ENCODE measurements at regions not wholly inside any gene's neighbourhood (a gene's known extent, or its start where the extent isn't known, plus 50 kb on each side); places are given as distances from the start of the nearest gene placed in this dataset.

- TF ChIP-seq EZH2 (IDR thresholded peaks at IDR 0.05; ENCODE audit: low read length, missing control alignments) = no peak
- TF ChIP-seq, protein P1, sequence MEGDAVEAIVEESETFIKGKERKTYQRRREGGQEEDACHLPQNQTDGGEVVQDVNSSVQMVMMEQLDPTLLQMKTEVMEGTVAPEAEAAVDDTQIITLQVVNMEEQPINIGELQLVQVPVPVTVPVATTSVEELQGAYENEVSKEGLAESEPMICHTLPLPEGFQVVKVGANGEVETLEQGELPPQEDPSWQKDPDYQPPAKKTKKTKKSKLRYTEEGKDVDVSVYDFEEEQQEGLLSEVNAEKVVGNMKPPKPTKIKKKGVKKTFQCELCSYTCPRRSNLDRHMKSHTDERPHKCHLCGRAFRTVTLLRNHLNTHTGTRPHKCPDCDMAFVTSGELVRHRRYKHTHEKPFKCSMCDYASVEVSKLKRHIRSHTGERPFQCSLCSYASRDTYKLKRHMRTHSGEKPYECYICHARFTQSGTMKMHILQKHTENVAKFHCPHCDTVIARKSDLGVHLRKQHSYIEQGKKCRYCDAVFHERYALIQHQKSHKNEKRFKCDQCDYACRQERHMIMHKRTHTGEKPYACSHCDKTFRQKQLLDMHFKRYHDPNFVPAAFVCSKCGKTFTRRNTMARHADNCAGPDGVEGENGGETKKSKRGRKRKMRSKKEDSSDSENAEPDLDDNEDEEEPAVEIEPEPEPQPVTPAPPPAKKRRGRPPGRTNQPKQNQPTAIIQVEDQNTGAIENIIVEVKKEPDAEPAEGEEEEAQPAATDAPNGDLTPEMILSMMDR (conservative IDR thresholded peaks at IDR 0.05 in 1 of 2, IDR thresholded peaks at IDR 0.05 in 1 of 2; ENCODE audit: low read depth in 1 of 2, low read length in 2 of 2) = no peak
- H3K79me2 ChIP-seq (ENCODE audit: control insufficient read depth, insufficient read depth, low read length) = no peaks in the 10 kb centered on the region
- no peak overlapping the region for H3K27ac ChIP-seq (ENCODE audit: insufficient read depth, low read length)
- H2AFZ ChIP-seq (ENCODE audit: low read length) = no peak overlapping the region
- no peaks in the 10 kb centered on the region for H4K20me1 ChIP-seq (ENCODE audit: control insufficient read depth, extremely low read depth, insufficient read depth, low read length)
- H3K9ac ChIP-seq (ENCODE audit: insufficient read depth, low read length) = no peak overlapping the region
- no peaks in the 10 kb centered on the region for H3K27me3 ChIP-seq (ENCODE audit: control insufficient read depth, insufficient read depth, low read length)
- H3K4me2 ChIP-seq (ENCODE audit: extremely low read depth, insufficient read depth, low read length) = no peak overlapping the region
- no peaks in the 10 kb centered on the region for H3K4me1 ChIP-seq (ENCODE audit: control insufficient read depth, extremely low read depth, insufficient read depth, low read length)
- H3K36me3 ChIP-seq (ENCODE audit: control insufficient read depth, insufficient read depth, low read length) = no peaks in the 10 kb centered on the region
- no peak overlapping the region for H3K4me3 ChIP-seq (replicated peaks in 1 of 4; ENCODE audit: control extremely low read depth in 1 of 4, insufficient read depth in 1 of 4, low read depth in 3 of 4, low read length in 4 of 4)
- no peak for DNase-seq (ENCODE audit: low read depth in 2 of 2)
- no peaks in the 10 kb centered on the region for H3K9me3 ChIP-seq (ENCODE audit: control insufficient read depth, insufficient read depth, low read depth, low read length)
Observed at GRCh38 chr2:105609746-105610402, 134.8 kb upstream of the NCK2 start.

DNA sequence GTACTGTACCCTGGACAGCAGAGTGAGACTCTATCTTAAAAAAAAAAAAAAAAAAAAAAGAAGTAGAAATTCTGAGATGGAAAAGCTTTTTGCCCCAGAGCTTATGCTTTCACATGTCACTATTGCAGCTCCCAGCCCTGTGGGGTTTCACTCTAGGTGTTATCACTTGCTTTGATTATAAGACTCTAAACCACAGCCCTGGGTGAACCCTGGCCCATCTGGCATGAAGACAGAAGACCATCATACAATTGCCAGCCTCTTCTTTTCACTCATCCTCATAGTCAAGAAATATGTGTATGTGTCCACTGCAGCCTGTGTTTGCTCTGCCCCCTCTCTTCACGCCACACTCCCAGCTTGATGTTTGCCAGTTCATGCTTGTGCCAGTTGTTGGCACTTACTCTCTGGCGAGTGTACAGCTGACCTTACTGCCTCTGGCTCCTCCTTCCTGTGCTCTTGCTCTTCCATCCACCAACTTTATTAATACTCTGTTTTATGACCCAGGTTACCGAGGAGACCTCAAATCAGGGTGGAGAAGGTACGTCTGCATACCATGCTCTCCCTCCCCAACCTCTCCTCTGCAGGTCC lies 136.7 kb upstream of the NCK2 start:
- no peaks in the 10 kb centered on the region for H3K79me2 ChIP-seq (ENCODE audit: control insufficient read depth, insufficient read depth, low read length)
- no peaks in the 10 kb centered on the region for H3K9me3 ChIP-seq (ENCODE audit: control insufficient read depth, insufficient read depth, low read depth, low read length)
- no peak overlapping the region for H3K9ac ChIP-seq (ENCODE audit: insufficient read depth, low read length)
- H4K20me1 ChIP-seq (ENCODE audit: control insufficient read depth, extremely low read depth, insufficient read depth, low read length) = no peaks in the 10 kb centered on the region
- TF ChIP-seq, protein P1 (conservative IDR thresholded peaks at IDR 0.05 in 1 of 2, IDR thresholded peaks at IDR 0.05 in 1 of 2; ENCODE audit: low read depth in 1 of 2, low read length in 2 of 2) = no peak
- TF ChIP-seq EZH2 (IDR thresholded peaks at IDR 0.05; ENCODE audit: low read length, missing control alignments) = no peak
- no peak overlapping the region for H3K27ac ChIP-seq (ENCODE audit: insufficient read depth, low read length)
- H3K27me3 ChIP-seq (ENCODE audit: control insufficient read depth, insufficient read depth, low read length) = no peaks in the 10 kb centered on the region
- H3K4me1 ChIP-seq (ENCODE audit: control insufficient read depth, extremely low read depth, insufficient read depth, low read length) = no peaks in the 10 kb centered on the region
- DNase-seq (ENCODE audit: low read depth in 2 of 2) = no peak
- H2AFZ ChIP-seq (ENCODE audit: low read length) = no peak overlapping the region
- no peaks in the 10 kb centered on the region for H3K36me3 ChIP-seq (ENCODE audit: control insufficient read depth, insufficient read depth, low read length)
- H3K4me3 ChIP-seq (replicated peaks in 1 of 4; ENCODE audit: control extremely low read depth in 1 of 4, insufficient read depth in 1 of 4, low read depth in 3 of 4, low read length in 4 of 4) = no peak overlapping the region
- H3K4me2 ChIP-seq (ENCODE audit: extremely low read depth, insufficient read depth, low read length) = no peak overlapping the region

DNA sequence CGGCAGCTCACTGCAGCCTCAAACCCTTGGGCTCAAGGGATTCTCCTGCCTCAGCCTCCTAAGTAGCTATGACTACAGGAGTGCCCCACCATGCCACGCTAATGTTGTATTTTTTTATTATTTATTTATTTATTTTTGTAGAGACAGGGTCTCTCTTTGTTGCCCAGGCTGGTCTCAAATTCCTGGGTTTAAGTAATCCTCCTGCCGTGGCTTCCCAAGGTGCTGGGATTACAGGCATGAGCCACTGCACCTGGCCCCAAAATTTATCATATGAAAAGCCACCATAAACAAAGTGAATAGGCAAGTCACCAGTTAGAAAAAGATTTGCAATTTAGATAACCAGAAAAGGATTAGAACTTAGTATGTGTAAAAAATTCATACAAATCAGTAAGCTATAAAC lies 138.6 kb upstream of the NCK2 start:
- H2AFZ ChIP-seq (ENCODE audit: low read length) = no peak overlapping the region
- no peak for TF ChIP-seq EZH2 (IDR thresholded peaks at IDR 0.05; ENCODE audit: low read length, missing control alignments)
- TF ChIP-seq, protein P1 (conservative IDR thresholded peaks at IDR 0.05 in 1 of 2, IDR thresholded peaks at IDR 0.05 in 1 of 2; ENCODE audit: low read depth in 1 of 2, low read length in 2 of 2) = no peak
- H3K27ac ChIP-seq (ENCODE audit: insufficient read depth, low read length) = no peak overlapping the region

More for the DNA sequence above, 138.6 kb upstream of the NCK2 start:
- no peak overlapping the region for H3K4me2 ChIP-seq (ENCODE audit: extremely low read depth, insufficient read depth, low read length)
- no peaks in the 10 kb centered on the region for H3K36me3 ChIP-seq (ENCODE audit: control insufficient read depth, insufficient read depth, low read length)
- no peak overlapping the region for H3K4me3 ChIP-seq (replicated peaks in 1 of 4; ENCODE audit: control extremely low read depth in 1 of 4, insufficient read depth in 1 of 4, low read depth in 3 of 4, low read length in 4 of 4)
- H3K9ac ChIP-seq (ENCODE audit: insufficient read depth, low read length) = no peak overlapping the region
- no peaks in the 10 kb centered on the region for H4K20me1 ChIP-seq (ENCODE audit: control insufficient read depth, extremely low read depth, insufficient read depth, low read length)
- no peaks in the 10 kb centered on the region for H3K79me2 ChIP-seq (ENCODE audit: control insufficient read depth, insufficient read depth, low read length)
- H3K27me3 ChIP-seq (ENCODE audit: control insufficient read depth, insufficient read depth, low read length) = no peaks in the 10 kb centered on the region
- no peaks in the 10 kb centered on the region for H3K4me1 ChIP-seq (ENCODE audit: control insufficient read depth, extremely low read depth, insufficient read depth, low read length)
- DNase-seq (ENCODE audit: low read depth in 2 of 2) = no peak
- H3K9me3 ChIP-seq (ENCODE audit: control insufficient read depth, insufficient read depth, low read depth, low read length) = no peaks in the 10 kb centered on the region
